SK-N-SH treated with all-trans-retinoic acid at 6 μM for 48 hours (cell line): ENCODE measurements at regions not wholly inside any gene's neighbourhood (a gene's known extent, or its start where the extent isn't known, plus 50 kb on each side); places are given as distances from the start of the nearest gene placed in this dataset.

Source experiments
- ATAC-seq: fragments of 200-7000 bp; cut with Tn5 transposase; 3 replicates; pipeline ENCODE4 v1.9.1; 2020; ENCODE audit warnings: mild to moderate bottlenecking, moderate library complexity
- ARNTL ChIP-seq: fragments of 450-650 bp; formaldehyde crosslinking; IDR thresholded peaks from 2 replicates; pipeline ENCODE4 v1.5.0; 2020; ENCODE audit warnings: low read depth, mild to moderate bottlenecking, moderate library complexity, borderline replicate concordance
- BACH2 ChIP-seq: fragments of 250-450 bp; sonication (Bioruptor Pico); IDR thresholded peaks from 2 replicates; pipeline ENCODE4 v1.9.0; 2021; ENCODE audit warnings: mild to moderate bottlenecking, borderline replicate concordance
- CSDC2 ChIP-seq: fragments of 250-450 bp; sonication (Bioruptor Pico); IDR thresholded peaks from 2 replicates; pipeline ENCODE4 v1.5.0; 2020; ENCODE audit warnings: mild to moderate bottlenecking, moderate library complexity
- ESRRG ChIP-seq: fragments of 250-450 bp; sonication (Bioruptor Pico); IDR thresholded peaks from 2 replicates; pipeline ENCODE4 v1.6.1; 2021; ENCODE audit warnings: mild to moderate bottlenecking
- GLIS3 ChIP-seq: fragments of 250-450 bp; sonication (Bioruptor Pico); IDR thresholded peaks from 2 replicates; pipeline ENCODE4 v1.5.0; 2020; ENCODE audit warnings: mild to moderate bottlenecking, moderate library complexity
- ISL1 ChIP-seq: fragments of 250-450 bp; sonication (Bioruptor Pico); IDR thresholded peaks from 2 replicates; pipeline ENCODE4 v2.1.2; 2022; ENCODE audit warnings: mild to moderate bottlenecking, moderate library complexity
- OSR1 ChIP-seq: fragments of 250-450 bp; sonication (Bioruptor Pico); IDR thresholded peaks from 2 replicates; pipeline ENCODE4 v1.8.0; 2022; ENCODE audit warnings: moderate library complexity, mild to moderate bottlenecking, inconsistent platforms
- PPARA ChIP-seq: fragments of 250-450 bp; sonication (Bioruptor Pico); IDR thresholded peaks from 2 replicates; pipeline ENCODE4 v1.5.0; 2020; ENCODE audit warnings: mild to moderate bottlenecking, borderline replicate concordance
- RARB ChIP-seq: fragments of 250-450 bp; sonication (Bioruptor Pico); IDR thresholded peaks from 2 replicates; pipeline ENCODE4 v1.8.0; 2021; ENCODE audit warnings: mild to moderate bottlenecking, moderate library complexity
- SNAI2 ChIP-seq: fragments of 250-450 bp; sonication (Bioruptor Pico); IDR thresholded peaks from 2 replicates; pipeline ENCODE4 v1.5.0; 2020; ENCODE audit warnings: mild to moderate bottlenecking, moderate library complexity
- TCF4 ChIP-seq: fragments of 250-450 bp; sonication (Bioruptor Pico); IDR thresholded peaks from 2 replicates; pipeline ENCODE4 v1.8.0; 2021; ENCODE audit warnings: mild to moderate bottlenecking, moderate library complexity, borderline replicate concordance
- TOX ChIP-seq: fragments of 250-450 bp; sonication (Bioruptor Pico); IDR thresholded peaks from 2 replicates; pipeline ENCODE4 v1.8.0; 2021; ENCODE audit warnings: mild to moderate bottlenecking, moderate library complexity, borderline replicate concordance
- ZC3H10 ChIP-seq: fragments of 250-450 bp; sonication (Bioruptor Pico); IDR thresholded peaks from 2 replicates; pipeline ENCODE4 v1.5.1; 2021; ENCODE audit warnings: mild to moderate bottlenecking, moderate library complexity
- ZFP3 ChIP-seq: fragments of 250-450 bp; sonication (Bioruptor Pico); IDR thresholded peaks from 2 replicates; pipeline ENCODE4 v1.5.0; 2020; ENCODE audit warnings: mild to moderate bottlenecking, moderate library complexity
- ZFP30 ChIP-seq: fragments of 450-650 bp; formaldehyde crosslinking; IDR thresholded peaks from 2 replicates; pipeline ENCODE4 v1.5.0; 2022; ENCODE audit warnings: mild to moderate bottlenecking, moderate library complexity
- ZNF565 ChIP-seq: fragments of 450-650 bp; formaldehyde crosslinking; conservative IDR thresholded peaks from 2 replicates; pipeline ENCODE4 v1.5.0; 2020; ENCODE audit warnings: low read depth, mild to moderate bottlenecking, moderate library complexity
- ZNF70 ChIP-seq: fragments of 450-650 bp; formaldehyde crosslinking; IDR thresholded peaks from 2 replicates; pipeline ENCODE4 v1.5.0; 2020; ENCODE audit warnings: mild to moderate bottlenecking, moderate library complexity
- ZNF8 ChIP-seq: fragments of 450-650 bp; formaldehyde crosslinking; IDR thresholded peaks from 2 replicates; pipeline ENCODE4 v1.5.0; 2020; ENCODE audit warnings: mild to moderate bottlenecking, moderate library complexity
- TF ChIP-seq, protein P1 (sequence below): fragments of 250-450 bp; sonication (Bioruptor Pico); IDR thresholded peaks from 2 replicates; pipeline ENCODE4 v1.8.0; 2020; ENCODE audit warnings: mild to moderate bottlenecking, moderate library complexity, borderline replicate concordance
- TF ChIP-seq, protein P2 (sequence below): fragments of 250-450 bp; sonication (Bioruptor Pico); IDR thresholded peaks from 2 replicates; pipeline ENCODE4 v1.8.0; 2021; ENCODE audit warnings: low read depth, mild to moderate bottlenecking, moderate library complexity, borderline replicate concordance
- TF ChIP-seq, protein P3 (sequence below): fragments of 250-450 bp; sonication (Bioruptor Pico); IDR thresholded peaks from 2 replicates; pipeline ENCODE4 v1.5.0; 2020; ENCODE audit warnings: mild to moderate bottlenecking, moderate library complexity
- TF ChIP-seq, protein P4 (sequence below): fragments of 250-450 bp; sonication (Bioruptor Pico); IDR thresholded peaks from 2 replicates; pipeline ENCODE4 v1.5.1; 2021; ENCODE audit warnings: mild to moderate bottlenecking, moderate library complexity
- TF ChIP-seq, protein P5 (sequence below): fragments of 250-450 bp; sonication (Bioruptor Pico); IDR thresholded peaks from 2 replicates; pipeline ENCODE4 v1.5.1; 2020; ENCODE audit warnings: low read depth, mild to moderate bottlenecking, moderate library complexity

DNA sequence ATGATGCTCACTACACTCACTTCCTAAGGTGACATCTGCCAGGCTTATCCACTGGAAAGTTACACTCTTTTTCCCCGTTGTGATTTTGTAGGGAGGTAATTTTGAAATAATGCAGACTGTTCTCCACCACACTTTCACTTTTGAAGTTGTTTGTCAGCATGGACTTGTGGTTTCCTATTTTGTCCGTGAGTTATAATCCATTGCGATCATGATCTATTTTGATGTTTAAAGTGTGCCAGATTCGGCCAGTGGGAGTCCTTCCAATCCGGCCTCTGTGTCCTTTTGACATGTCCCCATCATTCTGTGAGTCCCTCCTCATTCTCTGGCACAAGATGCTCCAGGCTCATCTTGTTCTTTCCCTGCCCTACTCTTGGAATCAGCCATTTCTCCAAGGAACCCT is 211.3 kb upstream of the KLF4 start:
- TF ChIP-seq ZFP30 (no peak), RARB (CRISPR knock-in tag) (no peak), TCF4 (CRISPR knock-in tag) (no peak), PPARA (CRISPR knock-in tag) (no peak), SNAI2 (CRISPR knock-in tag) (no peak), ARNTL (CRISPR knock-in tag) (no peak), ZNF8 (CRISPR knock-in tag) (no peak), ESRRG (CRISPR knock-in tag) (no peak), ZNF70 (no peak), OSR1 (CRISPR knock-in tag) (no peak), ZFP3 (CRISPR knock-in tag) (no peak), CSDC2 (CRISPR knock-in tag) (no peak), BACH2 (no peak)
- TF ChIP-seq, protein P1, sequence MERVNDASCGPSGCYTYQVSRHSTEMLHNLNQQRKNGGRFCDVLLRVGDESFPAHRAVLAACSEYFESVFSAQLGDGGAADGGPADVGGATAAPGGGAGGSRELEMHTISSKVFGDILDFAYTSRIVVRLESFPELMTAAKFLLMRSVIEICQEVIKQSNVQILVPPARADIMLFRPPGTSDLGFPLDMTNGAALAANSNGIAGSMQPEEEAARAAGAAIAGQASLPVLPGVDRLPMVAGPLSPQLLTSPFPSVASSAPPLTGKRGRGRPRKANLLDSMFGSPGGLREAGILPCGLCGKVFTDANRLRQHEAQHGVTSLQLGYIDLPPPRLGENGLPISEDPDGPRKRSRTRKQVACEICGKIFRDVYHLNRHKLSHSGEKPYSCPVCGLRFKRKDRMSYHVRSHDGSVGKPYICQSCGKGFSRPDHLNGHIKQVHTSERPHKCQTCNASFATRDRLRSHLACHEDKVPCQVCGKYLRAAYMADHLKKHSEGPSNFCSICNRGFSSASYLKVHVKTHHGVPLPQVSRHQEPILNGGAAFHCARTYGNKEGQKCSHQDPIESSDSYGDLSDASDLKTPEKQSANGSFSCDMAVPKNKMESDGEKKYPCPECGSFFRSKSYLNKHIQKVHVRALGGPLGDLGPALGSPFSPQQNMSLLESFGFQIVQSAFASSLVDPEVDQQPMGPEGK (CRISPR knock-in tag), result no peak
- TF ChIP-seq, protein P2, sequence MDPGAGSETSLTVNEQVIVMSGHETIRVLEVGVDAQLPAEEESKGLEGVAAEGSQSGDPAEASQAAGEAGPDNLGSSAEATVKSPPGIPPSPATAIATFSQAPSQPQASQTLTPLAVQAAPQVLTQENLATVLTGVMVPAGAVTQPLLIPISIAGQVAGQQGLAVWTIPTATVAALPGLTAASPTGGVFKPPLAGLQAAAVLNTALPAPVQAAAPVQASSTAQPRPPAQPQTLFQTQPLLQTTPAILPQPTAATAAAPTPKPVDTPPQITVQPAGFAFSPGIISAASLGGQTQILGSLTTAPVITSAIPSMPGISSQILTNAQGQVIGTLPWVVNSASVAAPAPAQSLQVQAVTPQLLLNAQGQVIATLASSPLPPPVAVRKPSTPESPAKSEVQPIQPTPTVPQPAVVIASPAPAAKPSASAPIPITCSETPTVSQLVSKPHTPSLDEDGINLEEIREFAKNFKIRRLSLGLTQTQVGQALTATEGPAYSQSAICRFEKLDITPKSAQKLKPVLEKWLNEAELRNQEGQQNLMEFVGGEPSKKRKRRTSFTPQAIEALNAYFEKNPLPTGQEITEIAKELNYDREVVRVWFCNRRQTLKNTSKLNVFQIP (CRISPR knock-in tag), result no peak
- TF ChIP-seq, protein P3, sequence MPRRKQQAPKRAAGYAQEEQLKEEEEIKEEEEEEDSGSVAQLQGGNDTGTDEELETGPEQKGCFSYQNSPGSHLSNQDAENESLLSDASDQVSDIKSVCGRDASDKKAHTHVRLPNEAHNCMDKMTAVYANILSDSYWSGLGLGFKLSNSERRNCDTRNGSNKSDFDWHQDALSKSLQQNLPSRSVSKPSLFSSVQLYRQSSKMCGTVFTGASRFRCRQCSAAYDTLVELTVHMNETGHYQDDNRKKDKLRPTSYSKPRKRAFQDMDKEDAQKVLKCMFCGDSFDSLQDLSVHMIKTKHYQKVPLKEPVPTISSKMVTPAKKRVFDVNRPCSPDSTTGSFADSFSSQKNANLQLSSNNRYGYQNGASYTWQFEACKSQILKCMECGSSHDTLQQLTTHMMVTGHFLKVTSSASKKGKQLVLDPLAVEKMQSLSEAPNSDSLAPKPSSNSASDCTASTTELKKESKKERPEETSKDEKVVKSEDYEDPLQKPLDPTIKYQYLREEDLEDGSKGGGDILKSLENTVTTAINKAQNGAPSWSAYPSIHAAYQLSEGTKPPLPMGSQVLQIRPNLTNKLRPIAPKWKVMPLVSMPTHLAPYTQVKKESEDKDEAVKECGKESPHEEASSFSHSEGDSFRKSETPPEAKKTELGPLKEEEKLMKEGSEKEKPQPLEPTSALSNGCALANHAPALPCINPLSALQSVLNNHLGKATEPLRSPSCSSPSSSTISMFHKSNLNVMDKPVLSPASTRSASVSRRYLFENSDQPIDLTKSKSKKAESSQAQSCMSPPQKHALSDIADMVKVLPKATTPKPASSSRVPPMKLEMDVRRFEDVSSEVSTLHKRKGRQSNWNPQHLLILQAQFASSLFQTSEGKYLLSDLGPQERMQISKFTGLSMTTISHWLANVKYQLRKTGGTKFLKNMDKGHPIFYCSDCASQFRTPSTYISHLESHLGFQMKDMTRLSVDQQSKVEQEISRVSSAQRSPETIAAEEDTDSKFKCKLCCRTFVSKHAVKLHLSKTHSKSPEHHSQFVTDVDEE (CRISPR knock-in tag), result no peak
- TF ChIP-seq, protein P4, sequence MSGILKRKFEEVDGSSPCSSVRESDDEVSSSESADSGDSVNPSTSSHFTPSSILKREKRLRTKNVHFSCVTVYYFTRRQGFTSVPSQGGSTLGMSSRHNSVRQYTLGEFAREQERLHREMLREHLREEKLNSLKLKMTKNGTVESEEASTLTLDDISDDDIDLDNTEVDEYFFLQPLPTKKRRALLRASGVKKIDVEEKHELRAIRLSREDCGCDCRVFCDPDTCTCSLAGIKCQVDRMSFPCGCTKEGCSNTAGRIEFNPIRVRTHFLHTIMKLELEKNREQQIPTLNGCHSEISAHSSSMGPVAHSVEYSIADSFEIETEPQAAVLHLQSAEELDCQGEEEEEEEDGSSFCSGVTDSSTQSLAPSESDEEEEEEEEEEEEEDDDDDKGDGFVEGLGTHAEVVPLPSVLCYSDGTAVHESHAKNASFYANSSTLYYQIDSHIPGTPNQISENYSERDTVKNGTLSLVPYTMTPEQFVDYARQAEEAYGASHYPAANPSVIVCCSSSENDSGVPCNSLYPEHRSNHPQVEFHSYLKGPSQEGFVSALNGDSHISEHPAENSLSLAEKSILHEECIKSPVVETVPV, result no peak
- TF ChIP-seq, protein P5, sequence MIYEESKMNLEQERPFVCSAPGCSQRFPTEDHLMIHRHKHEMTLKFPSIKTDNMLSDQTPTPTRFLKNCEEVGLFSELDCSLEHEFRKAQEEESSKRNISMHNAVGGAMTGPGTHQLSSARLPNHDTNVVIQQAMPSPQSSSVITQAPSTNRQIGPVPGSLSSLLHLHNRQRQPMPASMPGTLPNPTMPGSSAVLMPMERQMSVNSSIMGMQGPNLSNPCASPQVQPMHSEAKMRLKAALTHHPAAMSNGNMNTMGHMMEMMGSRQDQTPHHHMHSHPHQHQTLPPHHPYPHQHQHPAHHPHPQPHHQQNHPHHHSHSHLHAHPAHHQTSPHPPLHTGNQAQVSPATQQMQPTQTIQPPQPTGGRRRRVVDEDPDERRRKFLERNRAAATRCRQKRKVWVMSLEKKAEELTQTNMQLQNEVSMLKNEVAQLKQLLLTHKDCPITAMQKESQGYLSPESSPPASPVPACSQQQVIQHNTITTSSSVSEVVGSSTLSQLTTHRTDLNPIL (CRISPR knock-in tag), result no peak
- ATAC-seq, result peak; percentile 28; the same call in 2 of the 3 replicates

DNA sequence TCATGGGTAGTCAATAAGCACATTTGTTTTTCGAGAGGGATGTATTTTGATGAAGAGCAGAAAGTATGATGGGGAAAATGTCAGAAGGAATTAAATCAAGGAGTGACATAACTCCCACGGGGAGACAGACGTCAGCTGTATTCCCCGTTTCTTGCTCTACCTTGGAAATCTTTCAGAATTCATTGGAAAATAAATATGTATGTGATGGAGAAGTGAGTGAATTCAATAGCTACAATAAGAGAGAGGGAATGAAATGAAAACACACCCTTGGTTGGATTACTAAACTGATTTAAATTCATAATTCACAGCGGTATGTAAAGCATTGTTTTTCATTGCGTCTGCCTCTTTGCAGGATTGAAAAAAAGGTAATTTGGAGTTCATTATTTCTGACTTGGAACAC is 209.7 kb upstream of the KLF4 start:
- TF ChIP-seq ZNF565 (CRISPR knock-in tag) (no peak), ZFP30 (no peak), TOX (CRISPR knock-in tag) (no peak), SNAI2 (CRISPR knock-in tag) (no peak), ARNTL (CRISPR knock-in tag) (no peak), GLIS3 (no peak), OSR1 (CRISPR knock-in tag) (no peak), RARB (CRISPR knock-in tag) (no peak), ZC3H10 (no peak), BACH2 (no peak), PPARA (CRISPR knock-in tag) (no peak), ISL1 (CRISPR knock-in tag) (no peak), ZNF8 (CRISPR knock-in tag) (no peak), ESRRG (CRISPR knock-in tag) (no peak)
- TF ChIP-seq, protein P1 (CRISPR knock-in tag), result no peak
- TF ChIP-seq, protein P3 (CRISPR knock-in tag), result no peak
- no peak for ATAC-seq
